ENCODE measurements at regions not wholly inside any gene's neighbourhood (a gene's known extent, or its start where the extent isn't known, plus 50 kb on each side); places are given as distances from the start of the nearest gene placed in this dataset.

DNA sequence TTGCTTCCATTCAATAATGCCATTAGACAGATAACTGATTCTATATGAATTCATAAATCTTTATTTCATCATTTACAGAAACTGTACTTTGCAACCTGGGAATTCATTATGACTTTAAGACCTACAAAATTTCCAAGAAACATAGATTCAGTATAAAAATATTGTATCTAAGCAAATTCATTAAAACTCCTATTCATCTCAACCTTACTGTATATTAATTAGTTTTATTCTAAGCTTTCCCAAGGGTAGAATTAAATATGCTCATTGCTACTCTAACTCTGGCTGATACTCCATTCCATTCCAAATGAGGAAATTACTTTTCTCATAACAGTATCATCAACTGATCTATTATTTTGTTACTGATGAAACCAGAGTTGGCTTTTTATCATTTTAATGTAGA, 473.0 kb upstream of the LRRTM4 start:
- Mint-ChIP-seq H3K9me3 (ENCODE audit: unreplicated experiment) (no peaks in the 10 kb centered on the region), H3K4me1 (ENCODE audit: low read depth, unreplicated experiment) (no peaks in the 10 kb centered on the region), H3K27ac (ENCODE audit: unreplicated experiment) (no peak overlapping the region), H3K27me3 (ENCODE audit: unreplicated experiment) (no peaks in the 10 kb centered on the region), H3K4me3 (ENCODE audit: unreplicated experiment) (no peak overlapping the region), H3K36me3 (ENCODE audit: unreplicated experiment) (no peaks in the 10 kb centered on the region)
- no peak for DNase-seq
- TF ChIP-seq, protein P1, sequence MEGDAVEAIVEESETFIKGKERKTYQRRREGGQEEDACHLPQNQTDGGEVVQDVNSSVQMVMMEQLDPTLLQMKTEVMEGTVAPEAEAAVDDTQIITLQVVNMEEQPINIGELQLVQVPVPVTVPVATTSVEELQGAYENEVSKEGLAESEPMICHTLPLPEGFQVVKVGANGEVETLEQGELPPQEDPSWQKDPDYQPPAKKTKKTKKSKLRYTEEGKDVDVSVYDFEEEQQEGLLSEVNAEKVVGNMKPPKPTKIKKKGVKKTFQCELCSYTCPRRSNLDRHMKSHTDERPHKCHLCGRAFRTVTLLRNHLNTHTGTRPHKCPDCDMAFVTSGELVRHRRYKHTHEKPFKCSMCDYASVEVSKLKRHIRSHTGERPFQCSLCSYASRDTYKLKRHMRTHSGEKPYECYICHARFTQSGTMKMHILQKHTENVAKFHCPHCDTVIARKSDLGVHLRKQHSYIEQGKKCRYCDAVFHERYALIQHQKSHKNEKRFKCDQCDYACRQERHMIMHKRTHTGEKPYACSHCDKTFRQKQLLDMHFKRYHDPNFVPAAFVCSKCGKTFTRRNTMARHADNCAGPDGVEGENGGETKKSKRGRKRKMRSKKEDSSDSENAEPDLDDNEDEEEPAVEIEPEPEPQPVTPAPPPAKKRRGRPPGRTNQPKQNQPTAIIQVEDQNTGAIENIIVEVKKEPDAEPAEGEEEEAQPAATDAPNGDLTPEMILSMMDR (IDR thresholded peaks at IDR 0.05; ENCODE audit: partially characterized antibody, unreplicated experiment), result no peak

DNA sequence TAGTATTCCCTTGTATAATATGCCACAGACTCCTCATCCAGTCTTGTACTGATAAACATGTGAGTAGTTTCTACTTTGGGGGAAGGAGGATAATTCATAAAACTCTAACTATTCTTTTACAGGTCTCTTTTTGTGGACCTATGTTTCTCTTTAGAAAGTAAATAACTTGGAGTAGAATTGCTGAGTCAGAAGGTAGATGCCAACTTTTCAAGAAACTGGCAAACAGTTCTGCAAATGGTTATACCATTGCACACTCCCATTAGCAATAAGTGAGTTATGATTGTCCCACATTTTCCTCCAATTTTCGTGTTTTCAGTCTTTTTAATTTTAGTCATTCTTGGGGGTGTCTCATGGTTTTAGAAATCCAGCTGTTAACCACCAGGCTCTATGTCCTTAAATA, 477.2 kb upstream of the LRRTM4 start:
- Mint-ChIP-seq H3K27ac (ENCODE audit: unreplicated experiment) (no peak overlapping the region), H3K36me3 (ENCODE audit: unreplicated experiment) (no peaks in the 10 kb centered on the region), H3K9me3 (ENCODE audit: unreplicated experiment) (peaks cover 2% of the 10 kb centered on the region), H3K4me3 (ENCODE audit: unreplicated experiment) (no peak overlapping the region), H3K4me1 (ENCODE audit: low read depth, unreplicated experiment) (no peaks in the 10 kb centered on the region), H3K27me3 (ENCODE audit: unreplicated experiment) (no peaks in the 10 kb centered on the region)
- no peak for DNase-seq
- TF ChIP-seq, protein P1 (IDR thresholded peaks at IDR 0.05; ENCODE audit: partially characterized antibody, unreplicated experiment), result no peak

DNA sequence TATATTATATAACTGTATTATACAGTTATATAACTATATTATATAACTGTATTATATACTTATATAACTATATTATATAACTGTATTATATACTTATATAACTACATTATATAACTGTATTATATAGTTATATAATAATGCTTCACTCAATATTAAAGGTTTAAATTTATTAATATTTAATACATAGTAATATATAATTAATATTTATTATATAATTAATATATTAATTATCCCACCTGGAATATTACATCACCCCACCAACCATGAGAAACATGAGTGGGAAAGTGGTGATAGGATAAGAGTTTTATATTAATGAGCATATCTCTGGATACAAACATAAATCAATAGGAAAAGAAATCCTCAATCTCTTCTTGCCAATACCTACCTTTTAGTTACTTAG, 487.1 kb upstream of the LRRTM4 start:
- no peaks in the 10 kb centered on the region for H3K27me3 Mint-ChIP-seq (ENCODE audit: unreplicated experiment)
- TF ChIP-seq, protein P1 (IDR thresholded peaks at IDR 0.05; ENCODE audit: partially characterized antibody, unreplicated experiment), result no peak
- no peak overlapping the region for H3K4me3 Mint-ChIP-seq (ENCODE audit: unreplicated experiment)
- no peaks in the 10 kb centered on the region for H3K9me3 Mint-ChIP-seq (ENCODE audit: unreplicated experiment)
- H3K4me1 Mint-ChIP-seq (ENCODE audit: low read depth, unreplicated experiment), result no peaks in the 10 kb centered on the region
- DNase-seq, result no peak
- no peak overlapping the region for H3K27ac Mint-ChIP-seq (ENCODE audit: unreplicated experiment)
- no peaks in the 10 kb centered on the region for H3K36me3 Mint-ChIP-seq (ENCODE audit: unreplicated experiment)

DNA sequence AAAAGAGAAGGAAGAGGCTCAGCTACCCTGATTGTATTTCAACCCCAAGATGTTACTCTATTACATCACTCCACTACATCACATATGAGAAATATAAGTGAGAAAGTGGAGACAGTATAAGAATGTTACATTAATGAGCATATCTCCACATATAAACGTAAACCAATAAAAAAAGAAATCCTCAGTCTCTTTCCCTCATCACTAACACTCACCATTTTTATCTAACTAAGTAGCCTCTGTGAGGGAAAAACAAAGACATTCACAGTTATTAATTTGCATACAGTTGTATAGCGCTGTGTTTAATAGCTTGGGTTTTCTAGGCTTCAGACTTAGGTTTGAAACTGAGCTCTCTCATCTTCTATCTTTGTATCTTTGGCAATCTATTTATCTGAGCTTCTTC, 489.1 kb upstream of the LRRTM4 start:
- Mint-ChIP-seq H3K27ac (ENCODE audit: unreplicated experiment) (no peak overlapping the region), H3K36me3 (ENCODE audit: unreplicated experiment) (no peaks in the 10 kb centered on the region), H3K4me3 (ENCODE audit: unreplicated experiment) (no peak overlapping the region), H3K9me3 (ENCODE audit: unreplicated experiment) (no peaks in the 10 kb centered on the region), H3K4me1 (ENCODE audit: low read depth, unreplicated experiment) (no peaks in the 10 kb centered on the region), H3K27me3 (ENCODE audit: unreplicated experiment) (no peaks in the 10 kb centered on the region)
- TF ChIP-seq, protein P1 (IDR thresholded peaks at IDR 0.05; ENCODE audit: partially characterized antibody, unreplicated experiment), result no peak
- no peak for DNase-seq

DNA sequence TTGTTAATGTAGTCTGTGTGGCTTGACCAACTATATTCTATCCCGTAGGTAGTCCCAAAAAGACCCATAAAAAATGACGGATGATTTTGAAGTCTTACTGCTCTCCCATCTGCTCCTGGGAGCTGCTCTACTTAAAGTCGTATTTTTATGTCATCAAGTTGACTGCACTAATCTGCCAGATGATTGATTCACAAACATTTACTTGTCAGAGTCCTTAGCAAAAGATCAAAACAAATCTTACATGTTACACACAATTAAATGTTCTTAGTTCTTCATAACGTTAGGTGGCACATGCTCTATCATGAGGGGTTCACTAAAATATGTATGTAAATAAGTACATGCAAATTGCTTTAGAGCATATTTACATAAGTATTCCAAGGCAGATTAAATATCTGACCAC, 498.3 kb upstream of the LRRTM4 start:
- Mint-ChIP-seq H3K36me3 (ENCODE audit: unreplicated experiment) (no peaks in the 10 kb centered on the region), H3K4me1 (ENCODE audit: low read depth, unreplicated experiment) (peaks cover 2% of the 10 kb centered on the region), H3K4me3 (ENCODE audit: unreplicated experiment) (no peak overlapping the region), H3K27me3 (ENCODE audit: unreplicated experiment) (no peaks in the 10 kb centered on the region), H3K27ac (ENCODE audit: unreplicated experiment) (no peak overlapping the region), H3K9me3 (ENCODE audit: unreplicated experiment) (no peaks in the 10 kb centered on the region)
- TF ChIP-seq, protein P1 (IDR thresholded peaks at IDR 0.05; ENCODE audit: partially characterized antibody, unreplicated experiment), result no peak
- DNase-seq, result no peak
